IMR-90 (cell line): ENCODE measurements at regions not wholly inside any gene's neighbourhood (a gene's known extent, or its start where the extent isn't known, plus 50 kb on each side); places are given as distances from the start of the nearest gene placed in this dataset.
A peak's percentile ranks its signal among the peaks of the same experiment; 100 is the strongest.

Source experiments
- ATAC-seq: fragments of 200-7000 bp; cut with Tn5 transposase; 2 replicates; pipeline ENCODE4 v1.9.1; 2020; ENCODE audit warnings: low read depth, mild to moderate bottlenecking, moderate library complexity
- BruUV-seq: library from RNA; stranded (reverse); fragments of 400-500 nt; replicated peaks from 2 replicates; lab custom pipeline; 2021; lab: Mats Ljungman, UMichigan
- CTCF ChIA-PET: fragments of 300-600 bp; formaldehyde crosslinking; extraction: SDS; loops from one replicate; lab custom pipeline; 2021; ENCODE audit warnings: antibody characterized with exemption; lab: Yijun Ruan, JAX
- POLR2A ChIA-PET: fragments of 300-600 bp; sonication (Branson Sonifier 250); formaldehyde crosslinking; loops from one replicate; lab custom pipeline; 2022; ENCODE audit warnings: antibody characterized with exemption; ENCODE audit not compliant: unreplicated experiment; lab: Charles Lee
- DNase-seq: peaks from one replicate; pipeline ENCODE4 v3.0.0; 2013
- H2AFZ ChIP-seq: replicated peaks from 2 replicates; pipeline ENCODE3; 2013; ENCODE audit warnings: low read length, mild to moderate bottlenecking; ENCODE audit not compliant: poor library complexity
- H2AK5ac ChIP-seq: 2 replicates; pipeline ENCODE4 v1.6.1; 2013; ENCODE audit warnings: low read depth, low read length, inconsistent platforms
- H2AK9ac ChIP-seq: replicated peaks from 2 replicates; pipeline ENCODE3; 2013; ENCODE audit warnings: mild to moderate bottlenecking, low read depth, low read length, moderate library complexity; ENCODE audit not compliant: poor library complexity
- H2BK120ac ChIP-seq: 2 replicates; pipeline ENCODE4 v1.6.1; 2013; ENCODE audit warnings: low read depth, low read length, inconsistent platforms
- H2BK15ac ChIP-seq: 3 replicates; pipeline ENCODE4 v1.6.1; 2013; ENCODE audit warnings: low read depth, low read length, inconsistent platforms
- H2BK20ac ChIP-seq: 2 replicates; pipeline ENCODE4 v1.6.1; 2013; ENCODE audit warnings: low read depth, mild to moderate bottlenecking, inconsistent platforms, low read length, moderate library complexity
- H2BK5ac ChIP-seq: 2 replicates; pipeline ENCODE4 v1.6.1; 2013; ENCODE audit warnings: mild to moderate bottlenecking, low read depth, low read length, inconsistent platforms; ENCODE audit not compliant: poor library complexity, severe bottlenecking
- H3K14ac ChIP-seq: replicated peaks from 2 replicates; pipeline ENCODE4 v1.6.1; 2013; ENCODE audit warnings: low read depth, low read length, inconsistent platforms
- H3K18ac ChIP-seq: 2 replicates; pipeline ENCODE4 v1.6.1; 2013; ENCODE audit warnings: low read depth, low read length, control low read depth
- H3K23ac ChIP-seq: 2 replicates; pipeline ENCODE4 v1.6.1; 2013; ENCODE audit warnings: low read depth, low read length, inconsistent platforms
- H3K27ac ChIP-seq: 2 replicates; pipeline ENCODE4 v1.5.1; 2013; ENCODE audit warnings: mild to moderate bottlenecking, control low read depth, low read length; ENCODE audit not compliant: insufficient read depth
- H3K27me3 ChIP-seq: 2 replicates; pipeline ENCODE4 v1.6.1; 2013; ENCODE audit warnings: low read length; ENCODE audit not compliant: control insufficient read depth, insufficient read depth
- H3K36me3 ChIP-seq: 2 replicates; pipeline ENCODE4 v1.6.1; 2013; ENCODE audit warnings: low read length, mixed read lengths; ENCODE audit not compliant: control insufficient read depth, insufficient read depth
- H3K4ac ChIP-seq: 2 replicates; pipeline ENCODE4 v1.6.1; 2013; ENCODE audit warnings: low read depth, low read length, inconsistent platforms
- H3K4me1 ChIP-seq: 2 replicates; pipeline ENCODE4 v1.6.1; 2013; ENCODE audit warnings: low read length, mixed read lengths; ENCODE audit not compliant: control insufficient read depth, insufficient read depth
- H3K4me2 ChIP-seq: 2 replicates; pipeline ENCODE4 v1.6.1; 2013; ENCODE audit warnings: low read depth, mild to moderate bottlenecking, control low read depth, low read length, moderate library complexity
- H3K4me3 ChIP-seq: 2 replicates; pipeline ENCODE4 v1.5.1; 2013; ENCODE audit warnings: low read depth, mild to moderate bottlenecking, control low read depth, low read length, moderate library complexity; ENCODE audit not compliant: insufficient read depth
- H3K56ac ChIP-seq: 2 replicates; pipeline ENCODE4 v1.6.1; 2013; ENCODE audit warnings: low read length, inconsistent platforms; ENCODE audit not compliant: insufficient read depth; ENCODE audit errors: extremely low read depth
- H3K79me1 ChIP-seq, 2 experiments: 2 replicates each; pipeline ENCODE4 v1.6.1; 2013; ENCODE audit warnings: low read length in 2 of 2, inconsistent platforms in 1 of 2, low read depth in 1 of 2
- H3K9ac ChIP-seq: 2 replicates; pipeline ENCODE4 v1.6.1; 2013; ENCODE audit warnings: low read depth, low read length, control low read depth
- H3K9me1 ChIP-seq: 2 replicates; pipeline ENCODE4 v1.6.1; 2013; ENCODE audit warnings: low read length, inconsistent platforms; ENCODE audit not compliant: insufficient read depth
- H3K9me3 ChIP-seq: 2 replicates; pipeline ENCODE4 v1.6.1; 2013; ENCODE audit warnings: low read length; ENCODE audit not compliant: control insufficient read depth, insufficient read depth
- H4K20me1 ChIP-seq: 2 replicates; pipeline ENCODE4 v1.6.1; 2013; ENCODE audit warnings: low read length, inconsistent platforms; ENCODE audit not compliant: insufficient read depth
- H4K5ac ChIP-seq: 2 replicates; pipeline ENCODE4 v1.6.1; 2013; ENCODE audit warnings: mild to moderate bottlenecking, low read depth, low read length, control low read depth
- H4K8ac ChIP-seq, 2 experiments: 2 replicates each; pipeline ENCODE4 v1.6.1; 2013; ENCODE audit warnings: low read depth in 2 of 2, low read length in 2 of 2, control low read depth in 1 of 2, inconsistent platforms in 1 of 2
- H4K91ac ChIP-seq: 2 replicates; pipeline ENCODE4 v1.6.1; 2013; ENCODE audit warnings: low read depth, low read length, inconsistent platforms; ENCODE audit not compliant: insufficient read depth
- BHLHE40 ChIP-seq: fragments of 150-350 bp; IDR thresholded peaks from 2 replicates; pipeline ENCODE4 v1.6.1; 2016; ENCODE audit warnings: mild to moderate bottlenecking, low read depth, low read length
- CEBPB ChIP-seq: IDR thresholded peaks from 2 replicates; pipeline ENCODE4 v1.6.1; 2012; ENCODE audit warnings: low read depth, low read length, improper control_type of control experiment
- MAFK ChIP-seq: IDR thresholded peaks from 2 replicates; pipeline ENCODE4 v1.6.1; 2012; ENCODE audit warnings: low read depth, low read length, improper control_type of control experiment
- MXI1 ChIP-seq: IDR thresholded peaks from 2 replicates; pipeline ENCODE4 v1.6.1; 2012; ENCODE audit warnings: low read depth, mild to moderate bottlenecking, low read length, moderate library complexity, borderline replicate concordance
- POLR2A ChIP-seq: IDR thresholded peaks from 2 replicates; pipeline ENCODE4 v1.6.1; 2012; ENCODE audit warnings: mild to moderate bottlenecking, low read depth, low read length
- WGBS, 2 experiments: methylation state at CpG; one replicate each; pipeline versions ENCODE4 v1.1.5 to v1.1.7; 2013; ENCODE audit warnings: missing lambda C conversion rate in 2 of 2; ENCODE audit not compliant: insufficient read length in 1 of 2; ENCODE audit errors: extremely low coverage in 2 of 2; 5-methylcytosine and 5-hydroxymethylcytosine counted together
- dilution Hi-C: fragments of 300-500 bp; cut with HindIII; formaldehyde crosslinking; loops from one replicate; pipeline ENCODE4 v1.14.3; 2018; ENCODE audit warnings: low sequenced_read_pairs; ENCODE audit not compliant: unreplicated experiment
- in situ Hi-C: fragments of 300-500 bp; cut with MboI; formaldehyde crosslinking; loops from 3 replicates; pipeline ENCODE4 v1.14.3; 2019; ENCODE audit warnings: low sequenced_read_pairs, inconsistent platforms, mixed read lengths
- intact Hi-C: fragments of 100-400 bp; cut with micrococcal nuclease; formaldehyde crosslinking; loops from 2 replicates; pipeline ENCODE4 v1.10.0; 2022

GRCh38 chr4:89493367-89493766 lies 185.8 kb upstream of the GPRIN3 start:
- no peaks in the 10 kb centered on the region for H3K36me3 ChIP-seq
- H4K91ac ChIP-seq, result peak overlapping the region; percentile 67
- no CpG with 5 or more reads among the region's 3 CpGs for WGBS, 2 experiments
- H3K14ac ChIP-seq, result 0 out of 2 replicates have a peak overlapping the region, but pooled peaks have one; percentile 7
- intact Hi-C loops, result no loop called here
- no peak overlapping the region for H3K4me3 ChIP-seq
- in situ Hi-C loops, result loop anchor here (25.0 kb wide), 1 partner anchor 369 kb away; no protein-coding TSS in a partner anchor
- peaks cover 2% of the 10 kb centered on the region; the same call in 1 of the 2 replicates for H3K9me1 ChIP-seq
- H4K8ac ChIP-seq, result peak overlapping the region; percentile 4 to 77; a peak in 2 of 4 replicates
- peak overlapping the region; percentile 92 for H2BK5ac ChIP-seq
- TF ChIP-seq POLR2A (no peak), BHLHE40 (no peak), CEBPB (no peak), MAFK (no peak), MXI1 (no peak)
- no TSS peak for BruUV-seq
- peak overlapping the region; percentile 89 for H2BK120ac ChIP-seq
- no peak overlapping the region for H3K4me2 ChIP-seq
- H3K79me1 ChIP-seq, result no peaks in the 10 kb centered on the region
- no peak overlapping the region for H3K9ac ChIP-seq
- H2BK20ac ChIP-seq, result peak overlapping the region; percentile 89
- ChIA-PET POLR2A (no interaction called here), CTCF (interaction anchor here (1.1 kb wide), 1 partner anchor 53 kb away, joined by 4 read pairs; no protein-coding TSS in a partner anchor)
- H3K4ac ChIP-seq, result peak overlapping the region; percentile 17
- no peaks in the 10 kb centered on the region for H3K9me3 ChIP-seq
- ATAC-seq, result peak; percentile 15
- no peaks in the 10 kb centered on the region for H4K20me1 ChIP-seq
- dilution Hi-C loops, result no loop called here
- no peaks in the 10 kb centered on the region for H3K27me3 ChIP-seq
- H3K27ac ChIP-seq, result peak overlapping the region; percentile 75; the same call in 1 of the 2 replicates
- peak overlapping the region; percentile 73; the same call in 1 of the 2 replicates for H4K5ac ChIP-seq
- H2AK9ac ChIP-seq, result no peak overlapping the region
- no peak overlapping the region for H3K23ac ChIP-seq
- no peak for DNase-seq
- peak overlapping the region; percentile 40 for H2AK5ac ChIP-seq
- no peak overlapping the region for H3K56ac ChIP-seq
- H2BK15ac ChIP-seq, result peak overlapping the region; percentile 53; the same call in 1 of the 3 replicates
- H3K4me1 ChIP-seq, result peaks cover 11% of the 10 kb centered on the region
- peak overlapping the region; percentile 90 for H3K18ac ChIP-seq
- no peak overlapping the region for H2AFZ ChIP-seq
